OCI-LY1 (cell line): ENCODE measurements at regions not wholly inside any gene's neighbourhood (a gene's known extent, or its start where the extent isn't known, plus 50 kb on each side); places are given as distances from the start of the nearest gene placed in this dataset.

Source experiments
- H2AFZ ChIP-seq: fragments of 200-600 bp; sonication (generic), shearing (Covaris generic); 2 replicates; pipeline ENCODE4 v1.6.0; 2014; ENCODE audit warnings: antibody characterized with exemption, mild to moderate bottlenecking, low read length
- H3F3A ChIP-seq: fragments of 200-600 bp; sonication (generic), shearing (Covaris generic); 2 replicates; pipeline ENCODE4 v1.6.0; 2014; ENCODE audit warnings: mild to moderate bottlenecking, antibody characterized with exemption, low read length, moderate library complexity; ENCODE audit not compliant: insufficient read depth
- H3K27ac ChIP-seq: fragments of 200-600 bp; sonication (generic); 2 replicates; pipeline ENCODE4 v1.5.1; 2014; ENCODE audit warnings: low read length, mixed run types, mild to moderate bottlenecking, low read depth; ENCODE audit not compliant: poor library complexity, severe bottlenecking
- H3K27me3 ChIP-seq: fragments of 200-600 bp; sonication (generic); 2 replicates; pipeline ENCODE4 v1.6.0; 2014; ENCODE audit warnings: antibody characterized with exemption, mild to moderate bottlenecking, low read length, moderate library complexity; ENCODE audit not compliant: insufficient read depth
- H3K36me3 ChIP-seq: fragments of 200-600 bp; sonication (generic); 2 replicates; pipeline ENCODE4 v1.6.1; 2014; ENCODE audit warnings: mild to moderate bottlenecking, antibody characterized with exemption, low read length, moderate library complexity, mixed read lengths; ENCODE audit not compliant: insufficient read depth
- H3K4me1 ChIP-seq: fragments of 200-600 bp; sonication (generic); 2 replicates; pipeline ENCODE4 v1.5.1; 2014; ENCODE audit warnings: mild to moderate bottlenecking, low read length, moderate library complexity; ENCODE audit not compliant: insufficient read depth, severe bottlenecking
- H3K4me2 ChIP-seq: fragments of 200-600 bp; sonication (generic), shearing (Covaris generic); 2 replicates; pipeline ENCODE4 v1.6.1; 2014; ENCODE audit warnings: low read length
- H3K4me3 ChIP-seq: fragments of 200-600 bp; sonication (generic); 2 replicates; pipeline ENCODE4 v1.5.1; 2014; ENCODE audit warnings: low read length, low read depth, mild to moderate bottlenecking, mixed read lengths; ENCODE audit not compliant: poor library complexity, severe bottlenecking
- H3K79me2 ChIP-seq: fragments of 200-600 bp; shearing (Covaris generic); 2 replicates; pipeline ENCODE4 v1.6.1; 2016; ENCODE audit warnings: mixed run types, low read length, mixed read lengths; ENCODE audit not compliant: insufficient read depth
- H3K9ac ChIP-seq: fragments of 200-600 bp; sonication (generic), shearing (Covaris generic); 2 replicates; pipeline ENCODE4 v1.6.1; 2014; ENCODE audit warnings: mild to moderate bottlenecking, low read length, mixed read lengths
- H3K9me2 ChIP-seq: fragments of 200-600 bp; sonication (generic), shearing (Covaris generic); 2 replicates; pipeline ENCODE4 v1.6.1; 2014; ENCODE audit warnings: low read depth, mild to moderate bottlenecking, low read length, mixed read lengths
- H3K9me3 ChIP-seq: fragments of 200-600 bp; shearing (Covaris generic); 2 replicates; pipeline ENCODE4 v1.6.1; 2014; ENCODE audit warnings: low read length, mixed read lengths
- H4K20me1 ChIP-seq: fragments of 200-600 bp; sonication (generic), shearing (Covaris generic); 2 replicates; pipeline ENCODE4 v1.6.0; 2016; ENCODE audit warnings: mild to moderate bottlenecking, low read length; ENCODE audit not compliant: insufficient read depth
- CTCF ChIP-seq: fragments of 200-600 bp; sonication (generic), shearing (Covaris generic); IDR thresholded peaks from 2 replicates; pipeline ENCODE4 v1.5.1; 2017; ENCODE audit warnings: mild to moderate bottlenecking, antibody characterized with exemption, low read length, moderate library complexity, mixed read lengths
- EZH2 ChIP-seq: fragments of 200-600 bp; sonication (generic), shearing (Covaris generic); IDR thresholded peaks from 2 replicates; pipeline ENCODE4 v1.8.0; 2017; ENCODE audit warnings: borderline replicate concordance, mixed run types, mild to moderate bottlenecking, antibody characterized with exemption, low read length, moderate library complexity, mixed read lengths

GRCh38 chr6:1470040-1470439, 80.7 kb downstream of the FOXF2 start:
- no peaks in the 10 kb centered on the region for H3K4me1 ChIP-seq

GRCh38 chr6:1472643-1473042, 83.3 kb downstream of the FOXF2 start:
- no peak for TF ChIP-seq EZH2
- TF ChIP-seq CTCF = no peak

More at GRCh38 chr6:1470040-1470439, 80.7 kb downstream of the FOXF2 start:
- Histone ChIP-seq H3K27me3 (peaks cover under 1% of the 10 kb centered on the region), H3K36me3 (no peaks in the 10 kb centered on the region), H3K4me2 (no peak overlapping the region), H3K4me3 (no peak overlapping the region), H4K20me1 (no peaks in the 10 kb centered on the region), H3K9me3 (no peaks in the 10 kb centered on the region), H3K9me2 (no peaks in the 10 kb centered on the region), H3K9ac (no peak overlapping the region), H3K79me2 (no peaks in the 10 kb centered on the region), H3F3A (no peaks in the 10 kb centered on the region), H3K27ac (no peak overlapping the region), H2AFZ (no peak overlapping the region)
- no peak for TF ChIP-seq CTCF
- no peak for TF ChIP-seq EZH2

GRCh38 chr6:1473166-1473565, 83.8 kb downstream of the FOXF2 start:
- no peak for TF ChIP-seq CTCF
- no peak for TF ChIP-seq EZH2
- Histone ChIP-seq H3K36me3 (no peaks in the 10 kb centered on the region), H3K4me3 (no peak overlapping the region), H3K9me2 (no peaks in the 10 kb centered on the region), H3K27ac (no peak overlapping the region), H3K4me1 (no peaks in the 10 kb centered on the region), H3K9ac (no peak overlapping the region), H2AFZ (no peak overlapping the region), H3K4me2 (no peak overlapping the region), H3K27me3 (no peaks in the 10 kb centered on the region; the same call in 1 of the 2 replicates), H3F3A (no peaks in the 10 kb centered on the region), H4K20me1 (no peaks in the 10 kb centered on the region), H3K79me2 (no peaks in the 10 kb centered on the region), H3K9me3 (no peaks in the 10 kb centered on the region)

More at GRCh38 chr6:1472643-1473042, 83.3 kb downstream of the FOXF2 start:
- H3K27ac ChIP-seq = no peak overlapping the region
- H3K27me3 ChIP-seq = no peaks in the 10 kb centered on the region; the same call in 1 of the 2 replicates
- H3K4me2 ChIP-seq = no peak overlapping the region
- H3K36me3 ChIP-seq = no peaks in the 10 kb centered on the region
- no peak overlapping the region for H2AFZ ChIP-seq
- H3K4me1 ChIP-seq = no peaks in the 10 kb centered on the region
- H3K79me2 ChIP-seq = no peaks in the 10 kb centered on the region
- H3K4me3 ChIP-seq = no peak overlapping the region
- no peaks in the 10 kb centered on the region for H3F3A ChIP-seq
- no peaks in the 10 kb centered on the region for H4K20me1 ChIP-seq
- no peaks in the 10 kb centered on the region for H3K9me3 ChIP-seq
- no peaks in the 10 kb centered on the region for H3K9me2 ChIP-seq
- H3K9ac ChIP-seq = no peak overlapping the region
